ENCODE measurements at regions not wholly inside any gene's neighbourhood (a gene's known extent, or its start where the extent isn't known, plus 50 kb on each side); places are given as distances from the start of the nearest gene placed in this dataset.
"Not testable (repeated sequence)": the region's sequence is repeated elsewhere in the genome, so short reads cannot be mapped to it uniquely, and the experiment has no call there.

GRCh38 chr3:191085091-191085490, 114.0 kb upstream of the OSTN start:
- DNase-seq, result no peak
- Histone ChIP-seq H3K27ac (no peak overlapping the region), H3K9me3 (no peaks in the 10 kb centered on the region), H3K27me3 (no peaks in the 10 kb centered on the region), H3K36me3 (no peaks in the 10 kb centered on the region), H3K4me1 (no peaks in the 10 kb centered on the region), H3K4me3 (no peak overlapping the region)
- intact Hi-C loops (cut with DNase I), result no loop called here
- 84 to 85% methylated on average over 3 of the region's 3 CpGs for WGBS, 2 donors
- TF ChIP-seq CTCF (IDR thresholded peaks at IDR 0.05), result no peak
- no peak for TF ChIP-seq POLR2A (IDR thresholded peaks at IDR 0.05)

- H3K4me1 ChIP-seq; H3K27me3 ChIP-seq; intact Hi-C loops (cut with DNase I); H3K27ac ChIP-seq; H3K36me3 ChIP-seq; H3K9me3 ChIP-seq; H3K4me3 ChIP-seq; DNase-seq: not testable (repeated sequence)
- 79 to 93% methylated on average over 3 of the region's 3 CpGs for WGBS, 2 donors
Observed at GRCh38 chr3:191078913-191079312, 120.1 kb upstream of the OSTN start.

GRCh38 chr3:191076903-191077552, 122.0 kb upstream of the OSTN start:
- Histone ChIP-seq H3K27ac (no peak overlapping the region), H3K36me3 (no peaks in the 10 kb centered on the region), H3K9me3 (no peaks in the 10 kb centered on the region), H3K27me3 (no peaks in the 10 kb centered on the region), H3K4me3 (no peak overlapping the region), H3K4me1 (no peaks in the 10 kb centered on the region)
- DNase-seq, result no peak
- TF ChIP-seq CTCF (IDR thresholded peaks at IDR 0.05), result no peak
- TF ChIP-seq POLR2A (IDR thresholded peaks at IDR 0.05), result no peak
- WGBS, 2 donors, result 38 to 53% methylated on average over 1 to 2 of the region's 2 CpGs
- intact Hi-C loops (cut with DNase I), result no loop called here

GRCh38 chr3:191074511-191074910, 124.5 kb upstream of the OSTN start:
- TF ChIP-seq CTCF (IDR thresholded peaks at IDR 0.05) (no peak), POLR2A (IDR thresholded peaks at IDR 0.05) (no peak)
- Histone ChIP-seq H3K36me3 (no peaks in the 10 kb centered on the region), H3K27me3 (no peaks in the 10 kb centered on the region), H3K9me3 (no peaks in the 10 kb centered on the region), H3K4me1 (no peaks in the 10 kb centered on the region), H3K4me3 (no peak overlapping the region), H3K27ac (no peak overlapping the region)
- intact Hi-C loops (cut with DNase I), result no loop called here
- WGBS, 2 donors, result 42 to 59% methylated on average over 4 to 5 of the region's 5 CpGs
- DNase-seq, result no peak

GRCh38 chr3:191070762-191071403, 128.2 kb upstream of the OSTN start:
- intact Hi-C loops (cut with DNase I), result no loop called here
- Histone ChIP-seq H3K4me1 (no peaks in the 10 kb centered on the region), H3K27me3 (no peaks in the 10 kb centered on the region), H3K9me3 (no peaks in the 10 kb centered on the region), H3K36me3 (no peaks in the 10 kb centered on the region), H3K27ac (no peak overlapping the region), H3K4me3 (no peak overlapping the region)
- DNase-seq, result no peak
- WGBS, 2 donors, result 54 to 58% methylated on average over 4 of the region's 4 CpGs
- TF ChIP-seq POLR2A (IDR thresholded peaks at IDR 0.05), result no peak
- TF ChIP-seq CTCF (IDR thresholded peaks at IDR 0.05), result no peak
